GM23248 (cell line): ENCODE measurements at regions not wholly inside any gene's neighbourhood (a gene's known extent, or its start where the extent isn't known, plus 50 kb on each side); places are given as distances from the start of the nearest gene placed in this dataset.

Experiments used
- EZH2 ChIP-seq: fragments of 200-600 bp; sonication (generic); IDR thresholded peaks from 2 replicates; pipeline ENCODE4 v1.6.1; 2018; ENCODE audit warnings: antibody characterized with exemption, mild to moderate bottlenecking; ENCODE audit not compliant: insufficient read depth, poor library complexity, severe bottlenecking
- EZH2phosphoT487 ChIP-seq: fragments of 200-600 bp; sonication (generic); IDR thresholded peaks from 2 replicates; pipeline ENCODE4 v1.6.1; 2018; ENCODE audit warnings: antibody characterized with exemption, moderate library complexity, mild to moderate bottlenecking, low read depth; ENCODE audit not compliant: insufficient read depth

GRCh38 chr11:43589601-43590250, 90.8 kb upstream of the HSD17B12 start:
- TF ChIP-seq EZH2 (no peak), EZH2phosphoT487 (no peak)
